ENCODE measurements at regions not wholly inside any gene's neighbourhood (a gene's known extent, or its start where the extent isn't known, plus 50 kb on each side); places are given as distances from the start of the nearest gene placed in this dataset.

GRCh38 chr15:47887241-47887800 lies 170.0 kb downstream of the SEMA6D start:
- no peak for TF ChIP-seq CTCF (IDR thresholded peaks at IDR 0.05)

GRCh38 chr15:47888385-47889100 lies 171.2 kb downstream of the SEMA6D start:
- TF ChIP-seq CTCF (IDR thresholded peaks at IDR 0.05) = no peak

- no peak for TF ChIP-seq CTCF (IDR thresholded peaks at IDR 0.05)
These were observed 173.3 kb downstream of the SEMA6D start for GRCh38 chr15:47890397-47891150.

GRCh38 chr15:47897525-47897924 lies 180.2 kb downstream of the SEMA6D start:
- no peak for TF ChIP-seq CTCF (IDR thresholded peaks at IDR 0.05)

GRCh38 chr15:47900751-47901150 lies 183.4 kb downstream of the SEMA6D start:
- TF ChIP-seq CTCF (IDR thresholded peaks at IDR 0.05) = no peak

GRCh38 chr15:47903368-47903767 lies 186.1 kb downstream of the SEMA6D start:
- TF ChIP-seq CTCF (IDR thresholded peaks at IDR 0.05) = no peak

GRCh38 chr15:47908486-47908885 lies 191.2 kb downstream of the SEMA6D start:
- no peak for TF ChIP-seq CTCF (IDR thresholded peaks at IDR 0.05)
